SW480 (cell line): ENCODE measurements at regions not wholly inside any gene's neighbourhood (a gene's known extent, or its start where the extent isn't known, plus 50 kb on each side); places are given as distances from the start of the nearest gene placed in this dataset.
A peak's percentile ranks its signal among the peaks of the same experiment; 100 is the strongest.

ENCODE experiments used
- DNase-seq: peaks from one replicate; pipeline ENCODE4 v3.0.0-alpha.2; 2016; ENCODE audit warnings: low spot score

GRCh38 chr5:33297760-33298216 lies 143.0 kb upstream of the TARS1 start:
- DNase-seq: no peak

DNA sequence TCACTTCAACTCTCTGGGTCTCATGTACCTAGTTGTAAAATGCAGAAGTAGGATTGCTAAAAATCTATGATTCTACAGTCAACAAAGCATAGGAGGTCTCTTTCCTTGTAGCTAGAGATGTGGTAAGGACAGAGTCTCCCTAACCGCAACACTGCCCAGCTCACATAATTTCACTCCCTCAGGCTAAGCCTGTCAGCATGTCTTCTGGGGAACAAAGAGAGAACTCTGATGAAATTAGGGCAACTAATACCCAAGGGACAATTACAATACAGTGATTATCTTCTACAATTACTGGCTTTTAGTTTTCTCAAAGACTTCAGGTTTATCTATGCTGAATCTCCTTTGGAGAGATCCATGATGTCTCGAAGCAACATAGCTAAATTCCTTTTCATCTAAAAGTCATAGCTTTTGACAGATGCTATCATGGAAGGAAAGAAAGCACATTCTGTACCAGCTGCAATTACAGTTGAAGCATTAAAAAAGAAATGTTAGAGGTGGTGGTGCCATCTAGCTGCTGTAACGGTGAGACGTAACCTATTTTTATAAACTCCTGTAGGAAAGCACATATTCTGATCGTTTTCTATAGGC lies 141.1 kb upstream of the TARS1 start:
- DNase-seq: peak; percentile 36

- DNase-seq: no peak
These were observed 140.5 kb upstream of the TARS1 start for GRCh38 chr5:33300209-33300742.

DNA sequence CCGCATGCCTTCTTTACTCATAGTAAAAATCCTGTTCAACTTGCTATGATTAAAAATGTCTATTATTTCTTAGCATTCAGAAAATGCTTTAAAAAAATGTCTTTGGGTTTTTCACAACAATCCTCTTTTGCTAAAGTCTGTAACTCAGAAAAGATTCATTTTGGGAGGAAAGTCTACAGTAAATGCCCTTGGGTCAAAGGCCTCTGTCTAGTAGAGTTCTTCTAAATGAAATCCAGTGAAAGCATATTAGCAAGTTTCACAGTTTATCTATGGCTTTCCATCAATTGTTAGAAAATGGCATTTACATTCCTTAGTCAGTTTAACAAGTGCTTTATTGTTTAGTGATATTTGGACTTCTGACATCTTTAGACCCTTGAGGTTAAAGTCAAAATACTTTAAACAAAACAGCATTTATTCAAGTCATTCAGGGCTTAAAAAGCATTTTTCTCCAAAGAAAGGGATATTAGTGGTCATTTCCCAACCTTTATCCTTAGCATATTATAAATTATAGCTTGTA lies 137.1 kb upstream of the TARS1 start:
- no peak for DNase-seq

DNA sequence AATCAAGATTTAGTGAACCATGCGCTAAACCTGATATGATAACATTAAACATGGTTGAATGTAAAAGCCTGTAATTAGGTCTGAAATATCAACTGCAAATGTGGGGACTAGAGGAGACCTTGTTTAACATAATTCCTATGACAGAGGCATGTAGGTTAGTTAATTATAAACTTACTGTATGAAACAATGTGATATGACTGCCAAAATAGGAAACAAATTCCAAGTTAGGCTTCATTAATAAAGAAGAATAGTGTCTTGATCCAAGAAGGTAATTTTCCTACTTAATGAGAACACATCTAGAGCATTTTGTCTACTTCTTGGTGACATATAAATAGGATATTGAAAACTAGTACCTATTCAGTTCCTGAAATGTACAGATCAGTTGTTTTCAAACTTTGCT lies 136.2 kb upstream of the TARS1 start:
- DNase-seq: no peak

DNA sequence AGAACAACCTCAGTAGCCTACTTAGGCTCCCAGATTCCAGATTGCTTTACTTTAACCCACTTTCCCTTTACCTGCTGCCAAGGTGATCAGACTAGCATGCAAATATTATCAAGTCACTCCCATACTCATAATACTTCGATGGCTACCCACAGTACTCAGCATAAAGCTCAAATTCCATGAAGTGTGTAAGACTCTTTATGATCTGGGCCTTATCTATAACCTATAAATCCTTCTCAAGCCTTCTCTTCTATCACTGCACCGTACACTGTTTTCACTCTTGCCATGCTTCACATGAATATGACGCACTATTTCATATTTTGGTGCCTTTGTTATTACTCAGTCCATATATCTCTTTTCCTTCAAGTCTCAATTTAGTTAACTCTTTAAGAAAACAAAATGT lies 135.2 kb upstream of the TARS1 start:
- DNase-seq: no peak

DNA sequence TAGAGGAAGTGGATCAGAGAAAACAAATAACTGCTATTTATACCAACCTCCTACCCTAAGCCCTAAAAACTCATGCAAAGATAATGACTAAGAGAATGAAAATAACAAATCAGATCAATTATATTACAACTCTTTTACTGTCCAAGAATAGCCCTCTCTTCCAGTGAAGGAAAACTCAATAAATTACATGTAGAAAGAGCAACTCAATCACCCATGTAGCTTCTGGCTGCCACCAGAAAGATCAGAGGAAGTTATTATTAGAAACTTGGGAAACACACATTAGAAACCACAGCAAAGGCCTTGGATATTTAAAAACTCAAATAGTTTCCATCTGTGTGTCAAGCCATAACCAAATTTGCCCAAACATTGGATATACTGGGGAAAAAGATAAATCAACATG lies 134.0 kb upstream of the TARS1 start:
- DNase-seq: no peak

DNA sequence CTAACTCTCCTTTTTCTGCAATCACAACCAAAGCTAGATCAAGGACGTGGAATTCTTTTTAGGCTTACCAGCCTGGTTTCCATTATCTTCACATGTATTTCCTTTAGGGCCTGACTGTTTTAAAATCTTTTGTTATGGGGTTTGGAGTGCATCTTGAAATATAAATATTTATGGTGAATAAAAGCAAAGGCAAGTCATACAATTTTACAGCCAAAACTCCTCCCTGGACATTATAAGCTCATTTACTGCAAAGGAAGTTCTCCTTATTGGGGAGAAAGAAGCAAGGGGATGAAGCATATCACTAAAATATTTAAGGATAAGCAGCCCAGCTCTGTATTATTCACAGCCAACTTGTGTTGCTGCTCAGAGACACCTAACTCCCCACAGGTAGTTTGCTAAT lies 132.2 kb upstream of the TARS1 start:
- no peak for DNase-seq

- DNase-seq: no peak
These were observed 131.7 kb upstream of the TARS1 start for GRCh38 chr5:33309068-33309467.

DNA sequence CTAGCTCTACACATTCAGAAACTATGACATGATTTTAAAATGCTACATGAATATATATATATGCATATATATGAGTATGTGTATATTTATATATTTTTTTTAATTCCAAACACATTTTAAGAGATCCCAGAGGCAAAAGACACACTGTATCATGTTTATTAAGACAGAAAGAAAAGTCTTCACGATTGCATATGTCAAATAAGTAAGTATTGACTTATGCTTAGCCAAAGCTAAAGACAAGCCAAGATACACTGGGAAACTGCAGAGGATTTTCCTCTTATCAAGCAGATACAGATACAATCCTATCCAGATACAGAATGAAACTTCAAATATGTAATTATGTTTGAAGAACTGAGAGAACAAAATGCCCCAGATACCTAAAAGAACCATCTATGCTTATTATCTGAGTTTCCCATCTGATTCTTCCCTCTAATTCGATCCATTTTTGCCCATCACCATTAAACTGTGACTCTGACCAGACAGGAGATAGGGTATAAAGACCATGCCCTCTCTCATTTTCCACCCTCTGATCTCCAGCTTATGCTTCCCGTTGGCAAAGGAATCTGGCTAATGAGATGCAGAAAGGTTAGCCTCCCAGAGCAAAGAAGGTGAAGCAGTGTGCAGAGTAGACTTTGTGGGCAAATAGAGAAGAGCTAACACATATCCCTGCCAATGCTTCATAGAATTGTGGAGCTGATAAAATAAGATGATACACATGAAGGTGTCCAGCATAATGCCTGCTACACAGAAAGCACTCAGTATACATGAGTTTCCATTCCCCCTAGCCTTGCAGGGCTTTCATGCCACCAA lies 131.0 kb upstream of the TARS1 start:
- DNase-seq: no peak

GRCh38 chr5:33310451-33310850 lies 130.3 kb upstream of the TARS1 start:
- DNase-seq: no peak

DNA sequence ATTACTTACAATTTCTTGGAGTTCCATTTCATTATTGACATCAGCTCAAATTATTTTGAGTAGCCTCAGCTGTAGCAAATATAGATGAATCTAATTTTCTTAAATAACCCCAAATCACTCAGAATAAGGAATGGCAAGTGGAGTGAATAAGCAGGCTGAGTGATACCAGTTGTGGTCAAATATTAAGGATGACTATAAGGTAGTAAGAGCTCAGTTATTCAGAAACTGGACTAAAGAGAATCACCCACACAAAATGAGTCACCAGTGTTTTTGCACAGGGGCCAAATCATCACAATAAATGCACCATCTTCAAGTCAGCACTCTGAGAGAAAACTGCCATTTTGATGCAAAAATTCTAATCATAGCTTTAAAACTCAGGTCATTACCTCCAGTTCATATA lies 128.9 kb upstream of the TARS1 start:
- DNase-seq: no peak

GRCh38 chr5:33312571-33313549 lies 127.9 kb upstream of the TARS1 start:
- peak; percentile 5 for DNase-seq

GRCh38 chr5:33315189-33315588 lies 125.6 kb upstream of the TARS1 start:
- DNase-seq: no peak

GRCh38 chr5:33316773-33317172 lies 124.0 kb upstream of the TARS1 start:
- no peak for DNase-seq

DNA sequence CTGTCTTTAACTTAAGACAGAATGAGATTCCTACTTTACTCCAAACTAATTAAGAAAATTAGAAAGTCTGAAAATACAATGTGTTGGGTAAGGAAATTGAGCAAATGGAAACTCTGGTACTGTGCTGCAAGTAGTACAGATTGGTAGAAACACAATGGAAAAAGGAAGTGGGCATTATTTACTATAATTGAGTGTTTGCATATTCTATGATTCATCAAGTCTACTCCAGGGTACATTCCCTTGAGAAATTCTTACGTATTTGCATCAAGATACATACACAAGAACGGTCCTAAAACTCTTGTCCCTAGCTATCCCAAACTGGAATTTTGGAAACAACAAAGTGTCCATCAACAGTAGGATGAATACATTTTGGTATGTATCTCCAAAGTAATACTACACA lies 123.5 kb upstream of the TARS1 start:
- DNase-seq: no peak

DNA sequence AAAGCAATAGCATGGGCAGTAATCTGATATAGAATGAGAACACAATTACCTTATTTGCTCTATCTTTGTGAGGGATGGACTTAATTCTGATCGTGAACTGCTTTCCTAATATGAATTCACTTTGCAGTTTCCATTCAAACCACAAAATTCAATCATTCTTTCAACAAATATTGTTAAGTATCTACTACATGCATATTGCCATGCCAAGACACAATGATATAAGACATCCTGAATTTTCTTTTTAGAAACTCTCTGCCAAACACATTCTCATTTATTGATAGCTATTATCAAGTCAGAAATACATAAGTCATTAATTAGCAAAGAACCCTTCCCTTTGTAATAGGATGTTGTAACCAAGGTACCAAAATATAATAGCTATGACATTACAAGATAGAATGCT lies 121.6 kb upstream of the TARS1 start:
- no peak for DNase-seq

GRCh38 chr5:33319841-33320240 lies 120.9 kb upstream of the TARS1 start:
- no peak for DNase-seq

GRCh38 chr5:33321026-33321425 lies 119.7 kb upstream of the TARS1 start:
- no peak for DNase-seq

DNA sequence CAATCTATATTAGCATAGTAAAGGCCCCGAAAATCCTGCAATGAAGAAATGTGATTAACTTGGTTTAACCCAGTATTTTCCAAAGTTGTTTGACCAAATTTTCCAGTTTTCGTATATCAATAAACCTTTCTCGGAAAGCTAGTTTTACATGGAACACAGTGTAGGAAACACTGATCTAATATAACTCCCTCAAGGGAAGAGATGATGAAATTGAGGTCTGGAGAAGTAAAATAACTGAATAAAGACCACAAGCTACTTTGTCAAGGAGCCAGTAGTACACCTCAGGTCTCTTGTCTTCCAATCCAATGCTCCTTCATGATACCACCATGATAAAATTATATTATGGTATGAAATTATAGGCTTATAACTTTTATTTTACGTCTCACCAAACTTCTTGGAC lies 118.1 kb upstream of the TARS1 start:
- DNase-seq: no peak

- DNase-seq: no peak
These were observed 116.0 kb upstream of the TARS1 start for GRCh38 chr5:33324667-33325307.

- no peak for DNase-seq
These were observed 111.9 kb upstream of the TARS1 start for GRCh38 chr5:33328818-33329217.
